Common myeloid progenitor, CD34-positive (primary cell): ENCODE measurements at regions not wholly inside any gene's neighbourhood (a gene's known extent, or its start where the extent isn't known, plus 50 kb on each side); places are given as distances from the start of the nearest gene placed in this dataset.

Source experiments
- CTCF ChIA-PET: fragments of 350-600 bp; sonication (Branson Sonifier 250); formaldehyde crosslinking; loops from one replicate; lab custom pipeline; 2021; ENCODE audit warnings: antibody characterized with exemption; lab: Charles Lee
- POLR2A ChIA-PET: fragments of 350-600 bp; sonication (Branson Sonifier 250); formaldehyde crosslinking; loops from one replicate; lab custom pipeline; 2021; ENCODE audit warnings: antibody characterized with exemption; lab: Charles Lee
- DNase-seq, 3 donors: peaks; one replicate each; pipeline versions ENCODE4 v3.0.0 to v3.0.0-alpha.2; 2013
- H3K27ac ChIP-seq, 2 experiments: 1 replicate in 1 of 2; 2 replicates in 1 of 2; pipeline ENCODE4 v1.7.0; 2013; ENCODE audit warnings: inconsistent platforms in 2 of 2, low read length in 2 of 2, mild to moderate bottlenecking in 2 of 2, low read depth in 1 of 2, moderate library complexity in 1 of 2; ENCODE audit not compliant: severe bottlenecking in 2 of 2, insufficient read depth in 1 of 2, poor library complexity in 1 of 2
- H3K27me3 ChIP-seq, 5 experiments: replicated peaks in 2 of 5; 1 replicate in 3 of 5; 2 replicates in 2 of 5; pipeline versions ENCODE4 v1.6.1 to v1.7.0; 2013; ENCODE audit warnings: low read length in 4 of 5, mild to moderate bottlenecking in 2 of 5, moderate library complexity in 2 of 5, inconsistent platforms in 1 of 5; ENCODE audit not compliant: insufficient read depth in 5 of 5, control insufficient read depth in 4 of 5
- H3K36me3 ChIP-seq, 4 experiments: 1 replicate in 2 of 4; 2 replicates in 2 of 4; pipeline versions ENCODE4 v1.6.1 to v1.7.0; 2013; ENCODE audit warnings: low read length in 3 of 4, control low read depth in 1 of 4, mild to moderate bottlenecking in 1 of 4; ENCODE audit not compliant: control insufficient read depth in 4 of 4, insufficient read depth in 4 of 4
- H3K4me1 ChIP-seq, 4 experiments: 1 replicate in 3 of 4; 2 replicates in 1 of 4; pipeline versions ENCODE4 v1.6.1 to v1.7.1; 2013; ENCODE audit warnings: low read length in 3 of 4, mild to moderate bottlenecking in 3 of 4, control low read depth in 1 of 4, inconsistent platforms in 1 of 4, moderate library complexity in 1 of 4; ENCODE audit not compliant: control insufficient read depth in 4 of 4, insufficient read depth in 4 of 4; ENCODE audit errors: control extremely low read depth in 1 of 4
- H3K4me3 ChIP-seq, 7 experiments: 1 replicate in 4 of 7; 2 replicates in 3 of 7; pipeline versions ENCODE4 v1.5.1 to v1.7.0; 2013; ENCODE audit warnings: mild to moderate bottlenecking in 7 of 7, low read length in 6 of 7, moderate library complexity in 6 of 7, inconsistent platforms in 2 of 7, low read depth in 2 of 7, control low read depth in 1 of 7; ENCODE audit not compliant: insufficient read depth in 4 of 7, control insufficient read depth in 1 of 7; ENCODE audit errors: extremely low read depth in 1 of 7
- H3K9me3 ChIP-seq, 5 experiments: 1 replicate in 4 of 5; 2 replicates in 1 of 5; pipeline versions ENCODE4 v1.6.1 to v1.7.1; 2013; ENCODE audit warnings: low read length in 4 of 5, mild to moderate bottlenecking in 2 of 5, inconsistent platforms in 1 of 5, low read depth in 1 of 5, moderate library complexity in 1 of 5; ENCODE audit not compliant: control insufficient read depth in 4 of 5, insufficient read depth in 2 of 5; ENCODE audit errors: control extremely low read depth in 1 of 5
- WGBS: methylation state at CpG from one replicate; pipeline ENCODE4 v1.1.5; 2013; ENCODE audit not compliant: insufficient coverage; 5-methylcytosine and 5-hydroxymethylcytosine counted together

GRCh38 chr11:26847459-26847858 lies 125.6 kb upstream of the SLC5A12 start:
- 90% methylated on average over 2 of the region's 3 CpGs for WGBS
- Histone ChIP-seq H3K27ac (no peak overlapping the region), H3K36me3 (no peaks in the 10 kb centered on the region), H3K4me1 (no peaks in the 10 kb centered on the region), H3K27me3 (no peaks in the 10 kb centered on the region), H3K4me3 (no peak overlapping the region), H3K9me3 (no peaks in the 10 kb centered on the region)
- DNase-seq: no peak
- ChIA-PET CTCF (no interaction called here), POLR2A (no interaction called here)

- H3K27ac ChIP-seq: no peak overlapping the region
- H3K27me3 ChIP-seq: no peaks in the 10 kb centered on the region
- H3K9me3 ChIP-seq: no peaks in the 10 kb centered on the region
- ChIA-PET CTCF (no interaction called here), POLR2A (no interaction called here)
- no peaks in the 10 kb centered on the region for H3K36me3 ChIP-seq
- no peak overlapping the region for H3K4me3 ChIP-seq
- no peaks in the 10 kb centered on the region for H3K4me1 ChIP-seq
- 100% methylated on average over 1 of the region's 1 CpG for WGBS
- no peak for DNase-seq
Measured at GRCh38 chr11:26847977-26848376, 126.1 kb upstream of the SLC5A12 start.

GRCh38 chr11:26849036-26849435 lies 127.2 kb upstream of the SLC5A12 start:
- Histone ChIP-seq H3K27me3 (no peaks in the 10 kb centered on the region), H3K27ac (no peak overlapping the region), H3K4me1 (no peaks in the 10 kb centered on the region), H3K4me3 (no peak overlapping the region), H3K9me3 (no peaks in the 10 kb centered on the region), H3K36me3 (no peaks in the 10 kb centered on the region)
- WGBS: 22% methylated on average over 5 of the region's 5 CpGs
- POLR2A ChIA-PET: no interaction called here
- CTCF ChIA-PET: no interaction called here
- no peak for DNase-seq

- Histone ChIP-seq H3K4me1 (no peaks in the 10 kb centered on the region), H3K9me3 (no peaks in the 10 kb centered on the region), H3K27ac (no peak overlapping the region), H3K4me3 (no peak overlapping the region), H3K36me3 (no peaks in the 10 kb centered on the region), H3K27me3 (no peaks in the 10 kb centered on the region)
- no peak for DNase-seq
- 100% methylated on average over 1 of the region's 3 CpGs for WGBS
- ChIA-PET CTCF (no interaction called here), POLR2A (no interaction called here)
Measured at GRCh38 chr11:26851291-26851690, 129.4 kb upstream of the SLC5A12 start.

- DNase-seq: no peak
- Histone ChIP-seq H3K27me3 (no peaks in the 10 kb centered on the region), H3K9me3 (no peaks in the 10 kb centered on the region), H3K36me3 (no peaks in the 10 kb centered on the region), H3K27ac (no peak overlapping the region), H3K4me1 (no peaks in the 10 kb centered on the region), H3K4me3 (no peak overlapping the region)
- ChIA-PET POLR2A (no interaction called here), CTCF (no interaction called here)
- 96% methylated on average over 4 of the region's 4 CpGs for WGBS
Measured at GRCh38 chr11:26851696-26852095, 129.8 kb upstream of the SLC5A12 start.

- no peak overlapping the region for H3K27ac ChIP-seq
- H3K27me3 ChIP-seq: no peaks in the 10 kb centered on the region
- no peaks in the 10 kb centered on the region for H3K36me3 ChIP-seq
- no peaks in the 10 kb centered on the region for H3K4me1 ChIP-seq
- H3K9me3 ChIP-seq: no peaks in the 10 kb centered on the region
- no peak for DNase-seq
- ChIA-PET POLR2A (no interaction called here), CTCF (no interaction called here)
- no peak overlapping the region for H3K4me3 ChIP-seq
Measured at GRCh38 chr11:26858098-26858497, 135.8 kb upstream of the FIBIN start.

- Histone ChIP-seq H3K36me3 (no peaks in the 10 kb centered on the region), H3K4me1 (no peaks in the 10 kb centered on the region), H3K27me3 (no peaks in the 10 kb centered on the region), H3K9me3 (no peaks in the 10 kb centered on the region), H3K27ac (no peak overlapping the region), H3K4me3 (no peak overlapping the region)
- POLR2A ChIA-PET: no interaction called here
- WGBS: no CpG with 5 or more reads among the region's 3 CpGs
- CTCF ChIA-PET: no interaction called here
- no peak for DNase-seq
Measured at GRCh38 chr11:26859416-26859815, 134.5 kb upstream of the FIBIN start.
